ENCODE measurements at regions not wholly inside any gene's neighbourhood (a gene's known extent, or its start where the extent isn't known, plus 50 kb on each side); places are given as distances from the start of the nearest gene placed in this dataset.

DNA sequence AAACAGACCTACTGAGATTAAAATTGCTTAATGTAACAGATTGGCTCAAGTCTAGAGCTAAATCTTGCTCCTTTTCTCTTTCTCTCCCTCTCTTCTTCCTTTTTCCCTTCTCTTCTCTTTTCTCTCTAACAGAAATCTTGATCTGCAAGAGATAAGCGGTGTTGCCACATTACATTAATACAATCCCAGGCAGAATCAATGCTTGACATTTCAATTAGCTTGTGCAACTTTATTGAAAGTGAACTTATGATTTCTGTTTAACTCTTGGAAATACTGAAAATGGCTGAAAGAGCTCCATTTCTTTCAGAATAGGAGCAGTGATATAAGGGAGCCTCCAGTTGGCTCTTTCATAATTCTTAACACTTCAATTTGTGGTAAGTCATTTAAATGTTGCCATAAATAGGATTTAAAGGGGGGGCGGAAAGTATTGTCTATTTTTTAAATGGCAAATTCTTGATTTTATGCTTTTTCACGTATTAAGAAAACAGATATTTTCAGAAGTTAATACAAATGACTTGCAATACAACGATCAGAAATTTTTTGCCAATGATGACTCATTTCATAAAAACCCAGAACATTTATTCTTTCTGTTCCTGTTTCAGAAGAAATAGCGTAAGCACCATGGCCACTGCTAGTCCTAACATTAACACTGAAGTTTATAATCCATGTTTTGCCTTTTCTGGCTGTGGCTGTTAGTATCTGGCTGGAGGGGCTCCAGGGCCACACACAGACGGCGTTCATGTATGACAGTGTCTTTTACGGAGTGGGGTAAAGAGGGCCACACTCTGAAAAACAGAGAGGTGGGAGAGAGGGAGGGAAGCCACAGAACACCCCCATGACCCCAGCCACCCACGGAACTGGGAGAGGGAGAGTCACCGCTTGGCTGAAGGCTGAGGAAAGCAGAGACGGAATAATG, 115.7 kb upstream of the FAT1 start:
- Mint-ChIP-seq H3K27me3 (ENCODE audit: low read depth) (no peaks in the 10 kb centered on the region), H3K4me3 (no peak overlapping the region), H3K4me1 (peaks cover 5 to 6% of the 10 kb centered on the region in 2 experiments), H3K9me3 (peaks cover 0 to 3% of the 10 kb centered on the region in 2 experiments; a peak in 1 of 5 replicates), H3K36me3 (ENCODE audit: insufficient read depth in 1 of 3, low read depth in 3 of 3) (no peaks in the 10 kb centered on the region), H3K27ac (no peak overlapping the region; a peak in 2 of 7 replicates)
- H4K20me1 ChIP-seq (ENCODE audit: control insufficient read depth, insufficient read depth, insufficient read length), result no peaks in the 10 kb centered on the region
- H3K4me2 ChIP-seq (ENCODE audit: insufficient read depth, insufficient read length, low read length), result no peak overlapping the region
- H3K27me3 ChIP-seq (ENCODE audit: insufficient read depth, low read length), result no peaks in the 10 kb centered on the region
- H3K27ac ChIP-seq (ENCODE audit: insufficient read length, low read depth, low read length), result no peak overlapping the region
- no peak overlapping the region for H2AFZ ChIP-seq (ENCODE audit: low read length)
- no peak overlapping the region for H2BK20ac ChIP-seq (ENCODE audit: low read depth, low read length, poor library complexity, severe bottlenecking)
- H4K91ac ChIP-seq (ENCODE audit: insufficient read length, low read depth, low read length), result no peak overlapping the region
- H3K23ac ChIP-seq (ENCODE audit: insufficient read length, low read depth, low read length), result no peak overlapping the region
- H4K8ac ChIP-seq (replicated peaks; ENCODE audit: insufficient read length, low read depth, low read length), result no peak overlapping the region
- no peak overlapping the region for H3T11ph ChIP-seq (ENCODE audit: low read length)
- no peak overlapping the region for H4K5ac ChIP-seq (ENCODE audit: insufficient read length, low read depth, low read length)
- H2AK5ac ChIP-seq (ENCODE audit: insufficient read length, low read length), result no peak overlapping the region
- H2BK5ac ChIP-seq (ENCODE audit: insufficient read length, low read length), result no peak overlapping the region
- no peak for DNase-seq
- no peaks in the 10 kb centered on the region for H3K4me1 ChIP-seq (ENCODE audit: insufficient read depth, low read length)
- H2BK15ac ChIP-seq (ENCODE audit: low read depth, low read length), result no peak overlapping the region
- H3K56ac ChIP-seq (ENCODE audit: insufficient read length, low read depth, low read length), result no peak overlapping the region
- H3K18ac ChIP-seq (ENCODE audit: insufficient read length, low read depth, low read length), result no peak overlapping the region
- H2BK12ac ChIP-seq (ENCODE audit: insufficient read length, low read depth, low read length), result no peak overlapping the region
- peaks cover 2% of the 10 kb centered on the region for H3K23me2 ChIP-seq (ENCODE audit: insufficient read length, low read depth, low read length, poor library complexity, severe bottlenecking)
- no peak overlapping the region for H3K14ac ChIP-seq (ENCODE audit: insufficient read depth, low read length)
- H3K4ac ChIP-seq (ENCODE audit: low read depth, low read length), result no peak overlapping the region
- WGBS (ENCODE audit: extremely low coverage, insufficient read length, low lambda C conversion rate), result no CpG with 5 or more reads among the region's 11 CpGs
- H3K79me1 ChIP-seq (ENCODE audit: insufficient read depth, low read depth, low read length, poor library complexity, severe bottlenecking), result no peaks in the 10 kb centered on the region
- no peaks in the 10 kb centered on the region for H3K9me3 ChIP-seq (ENCODE audit: control insufficient read depth, low read depth, low read length)
- H3K9ac ChIP-seq (ENCODE audit: extremely low read depth, insufficient read length, low read length), result no peak overlapping the region
- no peaks in the 10 kb centered on the region for H3K79me2 ChIP-seq (ENCODE audit: insufficient read depth, low read length)
- TF ChIP-seq, protein P1, sequence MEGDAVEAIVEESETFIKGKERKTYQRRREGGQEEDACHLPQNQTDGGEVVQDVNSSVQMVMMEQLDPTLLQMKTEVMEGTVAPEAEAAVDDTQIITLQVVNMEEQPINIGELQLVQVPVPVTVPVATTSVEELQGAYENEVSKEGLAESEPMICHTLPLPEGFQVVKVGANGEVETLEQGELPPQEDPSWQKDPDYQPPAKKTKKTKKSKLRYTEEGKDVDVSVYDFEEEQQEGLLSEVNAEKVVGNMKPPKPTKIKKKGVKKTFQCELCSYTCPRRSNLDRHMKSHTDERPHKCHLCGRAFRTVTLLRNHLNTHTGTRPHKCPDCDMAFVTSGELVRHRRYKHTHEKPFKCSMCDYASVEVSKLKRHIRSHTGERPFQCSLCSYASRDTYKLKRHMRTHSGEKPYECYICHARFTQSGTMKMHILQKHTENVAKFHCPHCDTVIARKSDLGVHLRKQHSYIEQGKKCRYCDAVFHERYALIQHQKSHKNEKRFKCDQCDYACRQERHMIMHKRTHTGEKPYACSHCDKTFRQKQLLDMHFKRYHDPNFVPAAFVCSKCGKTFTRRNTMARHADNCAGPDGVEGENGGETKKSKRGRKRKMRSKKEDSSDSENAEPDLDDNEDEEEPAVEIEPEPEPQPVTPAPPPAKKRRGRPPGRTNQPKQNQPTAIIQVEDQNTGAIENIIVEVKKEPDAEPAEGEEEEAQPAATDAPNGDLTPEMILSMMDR (conservative IDR thresholded peaks at IDR 0.05), result no peak
- no peak overlapping the region for H2BK120ac ChIP-seq (ENCODE audit: low read depth, low read length, poor library complexity, severe bottlenecking)
